Activated naive CD4-positive, alpha-beta T cell treated with anti-CD3 and anti-CD28 coated beads for 36 hours (primary cell): ENCODE measurements at regions not wholly inside any gene's neighbourhood (a gene's known extent, or its start where the extent isn't known, plus 50 kb on each side); places are given as distances from the start of the nearest gene placed in this dataset.
A peak's percentile ranks its signal among the peaks of the same experiment; 100 is the strongest.
"Not testable (repeated sequence)": the region's sequence is repeated elsewhere in the genome, so short reads cannot be mapped to it uniquely, and the experiment has no call there.

Experiments used
- CTCF ChIA-PET: fragments of 350-600 bp; sonication (Branson Sonifier 250); formaldehyde crosslinking; loops from one replicate; lab custom pipeline; 2021; ENCODE audit warnings: antibody characterized with exemption; lab: Charles Lee
- DNase-seq: peaks from one replicate; pipeline ENCODE4 v3.0.0-alpha.2; 2020
- H3K27ac Mint-ChIP-seq: one replicate; pipeline ENCODE4 v1.8.0; 2021; ENCODE audit warnings: mild to moderate bottlenecking, mixed read lengths
- H3K27me3 Mint-ChIP-seq: one replicate; pipeline ENCODE4 v1.8.0; 2021; ENCODE audit warnings: low read depth, mixed read lengths
- H3K36me3 Mint-ChIP-seq: one replicate; pipeline ENCODE4 v1.8.0; 2021; ENCODE audit warnings: low read depth, mixed read lengths
- H3K4me1 Mint-ChIP-seq: one replicate; pipeline ENCODE4 v1.8.0; 2021; ENCODE audit warnings: low read depth, mixed read lengths
- H3K4me3 Mint-ChIP-seq: one replicate; pipeline ENCODE4 v1.8.0; 2021; ENCODE audit warnings: mild to moderate bottlenecking, moderate library complexity, mixed read lengths
- H3K9me3 Mint-ChIP-seq: one replicate; pipeline ENCODE4 v1.8.0; 2021; ENCODE audit warnings: mixed read lengths
- intact Hi-C: fragments of 100-400 bp; cut with micrococcal nuclease; formaldehyde crosslinking; loops from one replicate; pipeline ENCODE4 v1.15.1; 2023

DNA sequence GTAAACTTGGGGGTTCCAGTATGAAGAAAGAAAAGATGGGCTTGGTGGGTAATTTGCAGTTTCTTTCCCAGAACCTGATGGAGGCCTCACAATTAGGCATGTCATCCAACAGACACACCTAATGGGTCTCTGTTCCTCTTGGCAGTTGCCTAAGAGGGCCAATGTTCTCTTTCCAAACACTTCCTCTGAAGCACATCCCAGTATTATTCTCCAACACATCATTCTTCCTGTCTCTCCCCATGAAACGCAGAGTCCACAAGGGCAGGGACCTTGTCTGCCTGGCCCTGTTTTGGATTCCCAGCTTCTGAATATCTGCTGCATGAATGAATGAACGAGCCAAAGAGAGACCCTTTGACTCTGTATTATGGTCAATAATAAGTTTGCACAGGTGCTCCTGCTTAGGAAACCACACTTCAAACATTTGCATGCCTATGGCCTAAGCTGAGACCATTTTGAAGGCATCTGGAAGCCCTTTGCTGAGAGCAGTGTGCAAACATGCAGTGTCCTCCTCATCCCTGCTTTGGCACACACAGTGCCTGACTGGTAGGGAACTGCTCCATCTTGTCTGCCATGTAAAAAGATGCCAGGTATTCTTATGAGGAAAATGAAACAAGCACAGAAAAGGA, 100.9 kb upstream of the CHST15 start:
- Mint-ChIP-seq H3K36me3 (no peaks in the 10 kb centered on the region), H3K27ac (no peak overlapping the region), H3K27me3 (peaks cover 10% of the 10 kb centered on the region), H3K4me1 (no peaks in the 10 kb centered on the region), H3K9me3 (no peaks in the 10 kb centered on the region), H3K4me3 (no peak overlapping the region)
- CTCF ChIA-PET = no interaction called here
- DNase-seq = no peak
- intact Hi-C loops = no loop called here

DNA sequence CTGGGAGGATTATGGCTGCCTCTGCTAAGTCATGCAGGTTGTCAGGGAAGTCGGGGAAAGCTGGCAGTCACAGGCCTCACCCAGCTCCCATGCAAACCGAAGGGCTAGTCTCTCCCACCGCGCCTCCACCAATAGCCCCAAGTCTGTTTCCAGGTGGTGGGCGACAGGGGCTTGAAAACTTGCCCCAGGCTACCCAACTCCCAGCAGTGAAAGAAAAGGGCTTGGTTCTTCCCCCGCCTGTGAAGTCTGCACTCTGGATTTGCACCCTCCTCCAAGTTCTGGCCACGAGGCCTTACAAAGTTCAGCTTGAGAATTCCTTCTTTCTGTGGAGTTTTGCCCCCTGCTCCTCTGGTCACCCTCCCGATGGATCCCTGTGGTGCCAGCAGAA, 99.9 kb upstream of the CHST15 start:
- H3K36me3 Mint-ChIP-seq = no peaks in the 10 kb centered on the region
- no peak overlapping the region for H3K27ac Mint-ChIP-seq
- DNase-seq = no peak
- intact Hi-C loops = no loop called here
- peaks cover 10% of the 10 kb centered on the region for H3K27me3 Mint-ChIP-seq
- no peaks in the 10 kb centered on the region for H3K4me1 Mint-ChIP-seq
- H3K4me3 Mint-ChIP-seq = no peak overlapping the region
- CTCF ChIA-PET = interaction anchor here (0.7 to 1.0 kb wide), 2 partner anchors 11 to 104 kb away, joined by 3 read pairs; no protein-coding TSS in a partner anchor
- no peaks in the 10 kb centered on the region for H3K9me3 Mint-ChIP-seq

DNA sequence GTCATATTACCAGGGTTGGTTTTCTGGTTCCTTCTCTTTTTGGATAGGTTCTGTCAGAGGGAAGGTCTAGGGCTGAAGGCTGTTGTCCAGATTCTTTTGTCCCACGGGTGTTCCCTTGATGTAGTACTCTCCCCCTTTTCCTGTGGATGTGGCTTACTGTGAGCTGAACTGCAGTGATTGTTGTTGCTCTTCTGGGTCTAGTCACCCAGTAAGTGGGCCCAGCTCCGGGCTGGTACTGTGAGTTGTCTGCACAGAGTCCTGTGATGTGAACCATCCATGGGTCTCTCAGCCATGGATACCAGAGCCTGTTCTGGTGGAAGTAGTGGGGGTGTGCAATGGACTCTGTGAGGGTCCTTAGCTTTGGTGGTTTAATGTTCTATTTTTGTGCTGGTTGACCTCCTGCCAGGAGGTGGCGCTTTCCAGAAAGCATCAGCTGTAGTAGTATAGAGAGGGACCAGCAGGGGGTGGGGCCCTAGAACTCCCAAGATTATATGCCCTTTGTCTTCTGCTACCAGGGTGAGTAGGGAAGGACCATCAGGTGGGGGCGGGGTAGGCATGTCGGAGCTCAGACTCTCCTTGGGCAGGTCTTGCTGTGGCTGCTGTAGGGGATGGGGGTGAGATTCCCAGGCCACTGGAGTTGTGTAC, 99.4 kb upstream of the CHST15 start:
- H3K36me3 Mint-ChIP-seq, H3K4me1 Mint-ChIP-seq, intact Hi-C loops, H3K27ac Mint-ChIP-seq, H3K9me3 Mint-ChIP-seq, H3K4me3 Mint-ChIP-seq: not testable (repeated sequence)
- DNase-seq = peak; percentile 14
- CTCF ChIA-PET = interaction anchor here (0.6 to 1.0 kb wide), 4 partner anchors 11 to 196 kb away, joined by 3 read pairs; no protein-coding TSS in a partner anchor
- H3K27me3 Mint-ChIP-seq = peaks cover 10% of the 10 kb centered on the region

DNA sequence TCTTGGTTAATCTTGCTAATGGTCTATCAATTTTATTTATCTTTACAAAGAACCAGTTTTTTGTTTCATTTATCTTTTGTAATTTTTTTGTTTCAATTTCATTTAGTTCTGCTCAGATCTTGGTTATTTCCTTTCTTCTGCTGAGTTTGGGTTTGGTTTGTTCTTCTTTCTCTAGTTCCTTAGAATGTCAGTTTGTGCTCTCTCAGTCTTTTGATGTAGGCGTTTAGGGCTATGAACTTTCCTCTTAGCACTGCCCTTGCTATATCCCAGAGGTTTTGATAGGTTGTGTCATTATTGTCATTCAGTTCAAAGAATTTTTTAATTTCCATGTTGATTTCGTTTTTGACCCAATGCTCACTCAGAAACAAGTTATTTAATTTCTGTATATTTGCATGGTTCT, 97.1 kb upstream of the CHST15 start:
- H3K27me3 Mint-ChIP-seq, H3K4me3 Mint-ChIP-seq, H3K9me3 Mint-ChIP-seq, H3K36me3 Mint-ChIP-seq, DNase-seq, H3K27ac Mint-ChIP-seq, CTCF ChIA-PET, H3K4me1 Mint-ChIP-seq, intact Hi-C loops: not testable (repeated sequence)

DNA sequence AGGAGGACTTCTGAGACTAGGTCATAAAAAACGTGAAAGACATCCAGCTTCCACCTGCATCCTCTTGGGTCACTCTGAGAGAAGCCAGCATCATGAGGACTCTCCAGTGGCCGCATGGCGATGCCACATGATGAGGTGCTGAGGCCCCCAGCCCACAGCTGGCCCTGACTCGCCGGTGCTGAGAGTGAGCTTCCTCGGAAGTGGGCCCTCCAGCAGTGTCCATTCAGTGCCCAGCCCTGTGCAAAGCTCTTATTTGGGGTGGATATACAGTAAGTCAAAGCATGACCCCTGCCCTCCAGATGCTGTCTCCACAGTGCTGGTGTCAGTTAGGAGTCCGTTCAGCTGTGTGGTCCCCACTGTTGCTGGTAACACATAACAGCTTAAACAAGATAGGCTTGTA, 93.6 kb upstream of the CHST15 start:
- no peak overlapping the region for H3K4me3 Mint-ChIP-seq
- intact Hi-C loops = no loop called here
- no peaks in the 10 kb centered on the region for H3K9me3 Mint-ChIP-seq
- H3K4me1 Mint-ChIP-seq = no peaks in the 10 kb centered on the region
- H3K27ac Mint-ChIP-seq = no peak overlapping the region
- H3K36me3 Mint-ChIP-seq = no peaks in the 10 kb centered on the region
- DNase-seq = no peak
- CTCF ChIA-PET = interaction anchor here (1.2 kb wide), 1 partner anchor 191 kb away, joined by 3 read pairs; no protein-coding TSS in a partner anchor
- H3K27me3 Mint-ChIP-seq = peaks cover 5% of the 10 kb centered on the region

DNA sequence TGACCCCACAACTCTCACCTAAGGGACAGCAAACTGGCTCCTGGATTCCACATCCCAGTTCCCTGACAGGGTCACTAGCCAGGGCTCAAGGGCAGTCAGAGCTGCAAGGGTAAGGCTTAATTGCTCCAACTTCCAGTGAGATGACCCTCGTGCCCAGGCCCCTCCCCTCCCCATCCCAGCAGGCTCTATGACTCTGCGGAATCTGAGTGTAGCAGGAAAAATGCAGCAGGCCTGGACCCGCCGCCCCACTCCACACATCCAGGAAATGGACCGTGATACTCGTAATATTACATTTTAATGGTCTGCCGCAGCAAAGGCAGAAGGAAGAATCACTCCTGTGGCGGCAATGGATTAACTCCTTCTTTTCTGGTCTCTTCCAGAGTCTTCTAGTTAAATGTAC, 91.7 kb upstream of the CHST15 start:
- Mint-ChIP-seq H3K4me1 (peaks cover 2% of the 10 kb centered on the region), H3K27me3 (no peaks in the 10 kb centered on the region), H3K36me3 (no peaks in the 10 kb centered on the region), H3K4me3 (no peak overlapping the region), H3K9me3 (no peaks in the 10 kb centered on the region), H3K27ac (no peak overlapping the region)
- intact Hi-C loops = no loop called here
- CTCF ChIA-PET = no interaction called here
- no peak for DNase-seq

DNA sequence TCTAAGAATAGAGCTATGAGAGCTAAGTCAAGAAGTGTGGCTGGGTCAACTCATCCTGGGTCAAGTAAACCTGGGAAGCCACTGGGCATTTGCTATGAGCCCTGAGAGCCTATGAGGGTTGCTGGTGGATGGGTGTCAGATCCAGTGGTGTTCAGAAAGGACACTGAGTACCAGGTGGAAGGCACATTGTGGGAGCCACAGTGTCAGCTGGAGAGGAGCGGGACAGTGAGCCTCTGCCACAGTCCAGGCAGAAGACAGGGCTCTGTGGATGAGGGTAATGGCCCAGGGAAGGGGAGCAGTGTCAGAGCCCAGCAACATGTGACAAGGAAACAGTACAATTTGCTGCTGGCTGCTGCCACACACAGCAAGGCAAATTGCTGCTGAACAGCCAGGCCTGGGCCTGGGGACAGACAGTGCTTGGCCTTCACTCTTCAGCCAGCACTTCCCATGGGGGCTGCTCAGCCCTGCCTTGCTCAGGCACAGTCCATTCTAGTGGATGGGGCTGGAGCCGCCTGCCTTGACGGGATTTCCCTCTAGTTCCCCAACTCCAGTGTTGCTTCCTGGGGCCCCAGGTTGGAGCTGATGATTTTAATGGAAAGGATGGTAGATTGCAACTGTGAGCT, 90.9 kb upstream of the CHST15 start:
- intact Hi-C loops = no loop called here
- no peak for DNase-seq
- H3K27me3 Mint-ChIP-seq = no peaks in the 10 kb centered on the region
- no peak overlapping the region for H3K27ac Mint-ChIP-seq
- no peaks in the 10 kb centered on the region for H3K9me3 Mint-ChIP-seq
- CTCF ChIA-PET = no interaction called here
- no peak overlapping the region for H3K4me3 Mint-ChIP-seq
- no peaks in the 10 kb centered on the region for H3K36me3 Mint-ChIP-seq
- peaks cover 2% of the 10 kb centered on the region for H3K4me1 Mint-ChIP-seq

DNA sequence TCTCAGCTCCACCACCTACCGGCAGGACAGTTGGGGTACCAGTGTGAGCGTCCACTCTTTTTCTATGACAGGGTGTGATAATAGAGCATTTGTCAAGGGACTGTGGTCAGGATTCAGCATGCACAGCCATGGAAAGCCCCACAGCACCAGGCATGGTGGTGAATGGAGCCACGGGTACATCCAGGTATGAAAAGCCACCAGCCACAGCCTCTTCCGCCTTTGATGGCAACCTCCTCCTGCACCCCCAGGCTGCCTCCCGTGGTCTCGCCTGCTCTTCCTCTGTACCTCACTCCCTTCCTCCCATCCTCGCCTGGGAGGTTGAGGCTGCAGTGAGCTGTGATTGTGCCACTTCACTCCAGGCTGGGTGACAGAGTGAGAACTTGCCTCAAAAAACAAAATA, 90.2 kb upstream of the CHST15 start:
- CTCF ChIA-PET = no interaction called here
- H3K4me1 Mint-ChIP-seq = peaks cover 2% of the 10 kb centered on the region
- H3K9me3 Mint-ChIP-seq = no peaks in the 10 kb centered on the region
- intact Hi-C loops = no loop called here
- no peak overlapping the region for H3K27ac Mint-ChIP-seq
- DNase-seq = no peak
- H3K27me3 Mint-ChIP-seq = no peaks in the 10 kb centered on the region
- H3K36me3 Mint-ChIP-seq = no peaks in the 10 kb centered on the region
- H3K4me3 Mint-ChIP-seq = no peak overlapping the region

DNA sequence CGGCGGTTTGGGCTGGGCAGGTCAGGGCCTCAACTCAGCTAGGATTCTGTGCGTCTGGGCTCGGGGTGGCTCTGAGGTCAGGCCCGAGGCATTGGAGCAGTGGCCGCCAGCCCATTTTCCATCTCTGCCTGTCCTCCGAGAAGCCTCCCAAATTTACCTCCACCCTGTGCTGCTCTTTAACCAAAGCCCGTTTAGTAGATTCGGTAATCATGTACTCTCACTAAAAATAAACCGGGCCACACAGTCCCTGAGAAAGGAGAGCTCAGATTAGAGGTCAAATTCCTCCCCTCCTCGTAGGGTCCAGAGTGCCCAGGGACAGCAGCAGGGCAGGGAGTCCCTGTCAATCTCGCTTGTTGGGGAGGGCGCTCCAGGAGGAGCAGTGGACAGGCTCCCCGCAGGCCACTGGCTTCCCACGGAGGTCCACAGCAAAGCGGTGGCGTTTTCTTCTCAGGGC, 88.7 kb upstream of the CHST15 start:
- Mint-ChIP-seq H3K4me3 (no peak overlapping the region), H3K36me3 (no peaks in the 10 kb centered on the region), H3K27ac (no peak overlapping the region), H3K9me3 (no peaks in the 10 kb centered on the region), H3K27me3 (no peaks in the 10 kb centered on the region), H3K4me1 (peaks cover 2% of the 10 kb centered on the region)
- no peak for DNase-seq
- CTCF ChIA-PET = interaction anchor here (1.2 kb wide), 1 partner anchor 11 kb away, joined by 3 read pairs; no protein-coding TSS in a partner anchor
- intact Hi-C loops = no loop called here

DNA sequence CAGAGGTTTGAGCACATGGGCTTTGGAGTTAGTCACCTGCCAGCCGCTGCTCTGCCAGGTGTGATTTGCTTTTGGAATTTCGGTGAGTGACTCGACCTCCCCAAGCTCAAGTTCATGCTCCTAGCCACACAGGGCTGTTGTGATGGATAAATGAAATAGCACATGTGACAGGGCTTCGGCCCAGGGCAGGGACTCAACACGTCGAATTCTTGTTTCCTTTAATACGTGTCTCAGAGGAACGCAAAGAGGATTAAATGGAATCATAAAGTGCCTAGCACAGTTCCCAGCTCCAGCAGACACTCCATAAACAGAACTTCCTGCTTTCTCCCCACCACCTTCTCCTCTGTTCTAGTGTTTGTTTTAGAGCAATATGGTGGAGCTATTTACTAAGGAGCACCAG, 88.3 kb upstream of the CHST15 start:
- Mint-ChIP-seq H3K4me1 (peaks cover 2% of the 10 kb centered on the region), H3K27me3 (peaks cover 2% of the 10 kb centered on the region), H3K9me3 (no peaks in the 10 kb centered on the region), H3K27ac (no peak overlapping the region), H3K36me3 (no peaks in the 10 kb centered on the region), H3K4me3 (no peak overlapping the region)
- no peak for DNase-seq
- intact Hi-C loops = no loop called here
- CTCF ChIA-PET = interaction anchor here (1.2 kb wide), 1 partner anchor 11 kb away, joined by 3 read pairs; no protein-coding TSS in a partner anchor

DNA sequence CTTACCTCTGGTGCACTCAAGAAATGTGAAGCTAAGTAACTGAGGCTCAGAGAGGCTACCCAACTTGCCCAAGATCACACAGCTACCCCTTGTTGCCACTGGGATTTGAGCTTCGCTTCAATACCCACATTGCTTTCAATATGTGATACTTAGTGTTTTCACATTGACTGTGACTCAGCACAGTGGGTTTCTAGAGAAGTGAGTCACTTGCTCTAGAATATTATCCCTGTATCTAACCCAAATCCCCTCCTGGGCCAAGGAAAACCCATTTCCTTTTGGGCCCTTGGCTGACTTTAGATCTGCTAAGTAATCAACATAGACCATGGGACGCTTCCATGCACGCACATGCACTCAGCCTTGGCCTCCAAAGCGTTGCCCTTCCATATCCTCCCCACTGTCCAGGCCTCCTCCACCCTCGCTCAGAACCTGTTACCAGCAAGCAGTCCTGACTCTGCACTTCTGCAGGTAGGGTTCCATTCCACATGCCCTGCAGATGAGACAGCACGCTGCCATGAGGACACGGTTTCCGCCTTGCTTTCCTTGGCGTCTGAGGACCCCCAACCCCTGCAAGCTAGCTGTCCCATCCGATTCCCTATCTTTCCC, 87.7 kb upstream of the CHST15 start:
- Mint-ChIP-seq H3K9me3 (no peaks in the 10 kb centered on the region), H3K4me1 (peaks cover 2% of the 10 kb centered on the region), H3K4me3 (no peak overlapping the region), H3K36me3 (no peaks in the 10 kb centered on the region), H3K27me3 (peaks cover 2% of the 10 kb centered on the region), H3K27ac (no peak overlapping the region)
- intact Hi-C loops = no loop called here
- CTCF ChIA-PET = interaction anchor here (1.2 kb wide), 1 partner anchor 12 kb away, joined by 3 read pairs; no protein-coding TSS in a partner anchor
- no peak for DNase-seq

DNA sequence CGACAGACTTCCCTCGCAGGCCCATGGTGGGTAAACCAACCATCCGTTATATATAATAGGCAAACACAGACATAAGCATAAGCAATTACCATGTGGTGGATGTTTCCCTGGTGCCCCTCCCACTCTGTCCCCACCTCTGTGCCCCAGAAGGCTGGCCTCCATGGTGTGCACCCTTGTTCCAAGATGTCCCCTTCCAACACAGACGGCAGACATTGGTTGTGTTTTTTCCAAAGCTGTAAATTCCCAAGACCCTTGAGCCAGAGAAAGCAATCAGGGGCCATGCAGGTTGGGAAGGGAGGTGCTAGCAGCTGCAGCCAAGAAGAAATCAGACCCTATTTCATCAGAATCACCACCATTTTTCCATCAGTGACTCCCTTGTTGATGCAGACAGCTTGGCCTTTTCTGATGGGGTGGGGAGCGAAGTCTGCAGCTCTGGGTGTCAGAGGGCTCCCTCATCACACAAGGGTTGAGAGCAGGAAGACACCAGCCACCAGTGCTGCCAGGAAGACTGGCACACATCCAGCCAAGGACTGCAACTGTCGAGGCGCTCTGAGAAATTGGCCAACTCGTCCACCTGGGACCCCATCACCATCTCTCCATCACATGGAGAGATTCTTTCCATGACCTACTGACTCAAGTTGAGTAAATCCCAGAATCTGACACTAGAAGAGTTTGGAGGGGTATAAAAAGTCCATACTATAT, 86.8 kb upstream of the CHST15 start:
- Mint-ChIP-seq H3K27me3 (peaks cover 2% of the 10 kb centered on the region), H3K9me3 (no peaks in the 10 kb centered on the region), H3K27ac (no peak overlapping the region), H3K4me3 (no peak overlapping the region), H3K4me1 (peaks cover 4% of the 10 kb centered on the region), H3K36me3 (no peaks in the 10 kb centered on the region)
- CTCF ChIA-PET = no interaction called here
- intact Hi-C loops = no loop called here
- no peak for DNase-seq
